Mesenchymal stem cell (in vitro differentiated cells and primary cell): ENCODE measurements at regions not wholly inside any gene's neighbourhood (a gene's known extent, or its start where the extent isn't known, plus 50 kb on each side); places are given as distances from the start of the nearest gene placed in this dataset.

Experiments used
- DNase-seq: peaks from one replicate; pipeline ENCODE4 v3.0.0-alpha.2; 2013
- H2AFZ ChIP-seq: one replicate; pipeline ENCODE4 v1.6.1; 2013; ENCODE audit warnings: low read depth, mild to moderate bottlenecking, control low read depth, inconsistent platforms, low read length, moderate library complexity
- H2AK5ac ChIP-seq: 2 replicates; pipeline ENCODE4 v1.6.1; 2013; ENCODE audit warnings: low read length, moderate library complexity, mild to moderate bottlenecking, inconsistent platforms; ENCODE audit not compliant: severe bottlenecking
- H2BK120ac ChIP-seq: one replicate; pipeline ENCODE4 v1.6.1; 2013; ENCODE audit warnings: low read depth, mild to moderate bottlenecking, inconsistent platforms, low read length, moderate library complexity
- H2BK12ac ChIP-seq, 2 experiments: one replicate each; pipeline ENCODE4 v1.6.1; 2013; ENCODE audit warnings: inconsistent platforms in 2 of 2, low read length in 2 of 2, mild to moderate bottlenecking in 2 of 2, moderate library complexity in 2 of 2, control low read depth in 1 of 2
- H2BK15ac ChIP-seq: one replicate; pipeline ENCODE4 v1.6.1; 2013; ENCODE audit warnings: mild to moderate bottlenecking, low read depth, inconsistent platforms; ENCODE audit not compliant: poor library complexity, severe bottlenecking
- H2BK5ac ChIP-seq: 2 replicates; pipeline ENCODE4 v1.6.1; 2013; ENCODE audit warnings: low read depth, mild to moderate bottlenecking, low read length, control low read depth, inconsistent platforms; ENCODE audit not compliant: poor library complexity, severe bottlenecking
- H3K14ac ChIP-seq, 2 experiments: one replicate each; pipeline ENCODE4 v1.6.1; 2013; ENCODE audit warnings: inconsistent platforms in 2 of 2, low read length in 2 of 2, control low read depth in 1 of 2, mild to moderate bottlenecking in 1 of 2, moderate library complexity in 1 of 2
- H3K18ac ChIP-seq, 2 experiments: one replicate each; pipeline ENCODE4 v1.6.1; 2013; ENCODE audit warnings: inconsistent platforms in 2 of 2, low read length in 2 of 2, control low read depth in 1 of 2, low read depth in 1 of 2, mild to moderate bottlenecking in 1 of 2
- H3K23ac ChIP-seq, 2 experiments: one replicate each; pipeline ENCODE4 v1.6.1; 2013; ENCODE audit warnings: inconsistent platforms in 2 of 2, low read length in 2 of 2, mild to moderate bottlenecking in 2 of 2, moderate library complexity in 2 of 2, control low read depth in 1 of 2
- H3K27ac ChIP-seq: 2 replicates; pipeline ENCODE4 v1.5.1; 2013; ENCODE audit warnings: mild to moderate bottlenecking, moderate library complexity, low read length, control low read depth, inconsistent platforms; ENCODE audit not compliant: poor library complexity, severe bottlenecking
- H3K27me3 ChIP-seq, 2 experiments: 2 replicates each; pipeline versions ENCODE4 v1.6.1 to v1.7.0; 2013; ENCODE audit warnings: low read length in 2 of 2, mild to moderate bottlenecking in 2 of 2, moderate library complexity in 2 of 2, control low read depth in 1 of 2, inconsistent platforms in 1 of 2; ENCODE audit not compliant: control insufficient read depth in 1 of 2, insufficient read depth in 1 of 2
- H3K36me3 ChIP-seq, 2 experiments: 2 replicates each; pipeline versions ENCODE4 v1.6.1 to v1.7.0; 2013; ENCODE audit warnings: low read length in 2 of 2, control low read depth in 1 of 2, inconsistent platforms in 1 of 2, low read depth in 1 of 2, mild to moderate bottlenecking in 1 of 2; ENCODE audit not compliant: insufficient read depth in 2 of 2, control insufficient read depth in 1 of 2
- H3K4ac ChIP-seq, 2 experiments: one replicate each; pipeline ENCODE4 v1.6.1; 2013; ENCODE audit warnings: inconsistent platforms in 2 of 2, low read length in 2 of 2, mild to moderate bottlenecking in 2 of 2, moderate library complexity in 2 of 2, control low read depth in 1 of 2, low read depth in 1 of 2
- H3K4me1 ChIP-seq: 2 replicates; pipeline ENCODE4 v1.6.1; 2013; ENCODE audit warnings: low read depth, low read length, control low read depth; ENCODE audit not compliant: control insufficient read depth, insufficient read depth
- H3K4me2 ChIP-seq: 2 replicates; pipeline ENCODE4 v1.6.1; 2013; ENCODE audit warnings: low read length, mild to moderate bottlenecking, inconsistent platforms; ENCODE audit not compliant: poor library complexity, severe bottlenecking
- H3K4me3 ChIP-seq, 2 experiments: 2 replicates each; pipeline versions ENCODE4 v1.5.1 to v1.7.0; 2013; ENCODE audit warnings: low read length in 2 of 2, mild to moderate bottlenecking in 2 of 2, control low read depth in 1 of 2, low read depth in 1 of 2; ENCODE audit not compliant: insufficient read depth in 1 of 2
- H3K79me1 ChIP-seq: replicated peaks from 2 replicates; pipeline ENCODE4 v1.6.1; 2013; ENCODE audit warnings: mild to moderate bottlenecking, control low read depth, low read length, inconsistent platforms; ENCODE audit not compliant: poor library complexity, severe bottlenecking
- H3K9ac ChIP-seq: 2 replicates; pipeline ENCODE4 v1.7.0; 2013; ENCODE audit warnings: mild to moderate bottlenecking, low read length, moderate library complexity
- H3K9me3 ChIP-seq: 2 replicates; pipeline ENCODE4 v1.7.0; 2013; ENCODE audit warnings: mild to moderate bottlenecking, low read length; ENCODE audit not compliant: control insufficient read depth
- H4K8ac ChIP-seq: one replicate; pipeline ENCODE4 v1.6.1; 2013; ENCODE audit warnings: inconsistent platforms, mild to moderate bottlenecking, low read length, moderate library complexity
- H4K91ac ChIP-seq: one replicate; pipeline ENCODE4 v1.6.1; 2013; ENCODE audit warnings: mild to moderate bottlenecking, low read length, inconsistent platforms
- WGBS: methylation state at CpG from one replicate; pipeline ENCODE4 v1.1.7; 2013; ENCODE audit warnings: mixed read lengths; 5-methylcytosine and 5-hydroxymethylcytosine counted together

- Histone ChIP-seq H2AK5ac (no peak overlapping the region), H3K9ac (no peak overlapping the region), H3K18ac (no peak overlapping the region), H3K4me3 (no peak overlapping the region), H2AFZ (no peak overlapping the region), H3K27ac (no peak overlapping the region), H3K36me3 (no peaks in the 10 kb centered on the region), H2BK12ac (no peak overlapping the region), H3K14ac (no peak overlapping the region), H3K27me3 (peaks cover 0 to 60% of the 10 kb centered on the region in 2 experiments), H3K4me2 (no peak overlapping the region), H3K4ac (no peak overlapping the region), H3K4me1 (peaks cover 2% of the 10 kb centered on the region), H2BK5ac (no peak overlapping the region), H3K79me1 (no peaks in the 10 kb centered on the region), H2BK120ac (no peak overlapping the region), H4K91ac (no peak overlapping the region), H4K8ac (no peak overlapping the region), H2BK15ac (no peak overlapping the region), H3K23ac (no peak overlapping the region), H3K9me3 (no peaks in the 10 kb centered on the region)
- no peak for DNase-seq
- WGBS: 92% methylated on average over 2 of the region's 4 CpGs
Observed at GRCh38 chr17:79243603-79243990, 169.0 kb downstream of the ENGASE start.

- Histone ChIP-seq H3K4me3 (no peak overlapping the region), H2BK15ac (no peak overlapping the region), H3K4me1 (peaks cover 2% of the 10 kb centered on the region), H2BK120ac (no peak overlapping the region), H3K23ac (no peak overlapping the region), H3K79me1 (no peaks in the 10 kb centered on the region), H3K27me3 (peaks cover 0 to 62% of the 10 kb centered on the region in 2 experiments), H3K9ac (no peak overlapping the region), H4K91ac (no peak overlapping the region), H2BK5ac (no peak overlapping the region), H3K4ac (no peak overlapping the region), H4K8ac (no peak overlapping the region), H3K4me2 (no peak overlapping the region), H3K14ac (no peak overlapping the region), H2AFZ (no peak overlapping the region), H2BK12ac (no peak overlapping the region), H3K36me3 (no peaks in the 10 kb centered on the region), H2AK5ac (no peak overlapping the region), H3K27ac (no peak overlapping the region), H3K9me3 (no peaks in the 10 kb centered on the region), H3K18ac (no peak overlapping the region)
- 71% methylated on average over 10 of the region's 10 CpGs for WGBS
- no peak for DNase-seq
Observed at GRCh38 chr17:79242873-79243602, 168.4 kb downstream of the ENGASE start.

GRCh38 chr17:79242393-79242792, 167.8 kb downstream of the ENGASE start:
- 66% methylated on average over 2 of the region's 2 CpGs for WGBS
- DNase-seq: no peak
- Histone ChIP-seq H3K27me3 (peaks cover 0 to 56% of the 10 kb centered on the region in 2 experiments), H3K4me2 (no peak overlapping the region), H2AFZ (no peak overlapping the region), H3K4ac (no peak overlapping the region), H2AK5ac (no peak overlapping the region), H2BK15ac (no peak overlapping the region), H4K91ac (no peak overlapping the region), H3K9ac (no peak overlapping the region), H3K4me3 (no peak overlapping the region), H3K18ac (no peak overlapping the region), H3K36me3 (no peaks in the 10 kb centered on the region), H2BK5ac (no peak overlapping the region), H3K4me1 (peaks cover 2% of the 10 kb centered on the region), H4K8ac (no peak overlapping the region), H3K23ac (no peak overlapping the region), H2BK120ac (no peak overlapping the region), H3K14ac (no peak overlapping the region), H2BK12ac (no peak overlapping the region), H3K27ac (no peak overlapping the region), H3K79me1 (no peaks in the 10 kb centered on the region), H3K9me3 (no peaks in the 10 kb centered on the region)

DNA sequence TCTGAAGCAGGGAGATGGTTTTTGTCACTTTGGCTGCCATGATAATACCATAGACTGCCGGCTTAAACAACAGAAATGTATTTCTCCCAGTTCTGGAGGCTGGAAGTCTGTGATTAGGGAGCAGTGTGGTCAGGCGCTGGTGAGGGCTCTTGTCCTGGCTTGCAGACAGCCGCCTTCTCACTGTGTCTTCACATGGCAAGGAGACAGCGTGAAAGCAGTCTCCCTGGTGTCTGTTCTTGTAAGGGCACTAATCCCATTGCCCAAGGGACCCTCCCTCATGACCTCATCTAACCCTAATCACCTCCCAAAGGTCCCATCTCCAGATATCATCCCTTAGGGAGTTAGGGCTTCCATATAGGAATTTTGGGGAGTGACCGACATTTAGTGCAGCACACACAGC, 167.0 kb downstream of the ENGASE start:
- no peak overlapping the region for H3K27ac ChIP-seq
- no peak overlapping the region for H3K4me3 ChIP-seq
- H3K27me3 ChIP-seq: peaks cover 0 to 56% of the 10 kb centered on the region in 2 experiments
- no peak overlapping the region for H4K91ac ChIP-seq
- no peak overlapping the region for H2AFZ ChIP-seq
- no peaks in the 10 kb centered on the region for H3K79me1 ChIP-seq
- peaks cover 2% of the 10 kb centered on the region for H3K4me1 ChIP-seq
- H2BK120ac ChIP-seq: no peak overlapping the region
- no peak overlapping the region for H2BK15ac ChIP-seq
- WGBS: 88% methylated on average over 4 of the region's 5 CpGs
- H3K9me3 ChIP-seq: no peaks in the 10 kb centered on the region
- no peak overlapping the region for H3K23ac ChIP-seq
- H2BK12ac ChIP-seq: no peak overlapping the region
- H3K9ac ChIP-seq: no peak overlapping the region
- no peak for DNase-seq
- no peak overlapping the region for H3K18ac ChIP-seq
- no peak overlapping the region for H3K4ac ChIP-seq
- no peaks in the 10 kb centered on the region for H3K36me3 ChIP-seq
- H3K4me2 ChIP-seq: no peak overlapping the region
- no peak overlapping the region for H2BK5ac ChIP-seq
- H4K8ac ChIP-seq: no peak overlapping the region
- H3K14ac ChIP-seq: no peak overlapping the region
- H2AK5ac ChIP-seq: no peak overlapping the region
